ENCODE measurements at regions not wholly inside any gene's neighbourhood (a gene's known extent, or its start where the extent isn't known, plus 50 kb on each side); places are given as distances from the start of the nearest gene placed in this dataset.
"Not testable (repeated sequence)": the region's sequence is repeated elsewhere in the genome, so short reads cannot be mapped to it uniquely, and the experiment has no call there.

DNA sequence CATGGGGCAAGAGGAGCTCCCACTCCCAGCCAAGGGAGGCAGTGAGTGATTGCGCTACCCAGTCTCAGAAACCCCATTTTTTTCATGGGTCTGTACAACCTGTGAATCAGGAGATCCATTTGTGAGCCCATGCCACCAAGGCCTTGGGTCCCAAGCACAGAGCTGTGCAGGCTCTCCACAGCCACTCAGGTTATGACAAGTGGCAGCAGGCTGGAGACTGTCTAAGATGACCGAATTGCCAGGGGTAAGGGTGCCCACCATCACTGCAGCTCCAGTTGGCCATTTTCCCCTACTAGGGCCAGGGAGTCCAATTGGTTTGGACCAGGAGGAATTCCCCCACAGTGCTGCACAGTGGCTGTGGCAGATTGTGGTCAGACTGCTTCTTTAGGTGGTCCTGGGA lies 407.5 kb upstream of the KLHL4 start:
- no peak for DNase-seq

DNA sequence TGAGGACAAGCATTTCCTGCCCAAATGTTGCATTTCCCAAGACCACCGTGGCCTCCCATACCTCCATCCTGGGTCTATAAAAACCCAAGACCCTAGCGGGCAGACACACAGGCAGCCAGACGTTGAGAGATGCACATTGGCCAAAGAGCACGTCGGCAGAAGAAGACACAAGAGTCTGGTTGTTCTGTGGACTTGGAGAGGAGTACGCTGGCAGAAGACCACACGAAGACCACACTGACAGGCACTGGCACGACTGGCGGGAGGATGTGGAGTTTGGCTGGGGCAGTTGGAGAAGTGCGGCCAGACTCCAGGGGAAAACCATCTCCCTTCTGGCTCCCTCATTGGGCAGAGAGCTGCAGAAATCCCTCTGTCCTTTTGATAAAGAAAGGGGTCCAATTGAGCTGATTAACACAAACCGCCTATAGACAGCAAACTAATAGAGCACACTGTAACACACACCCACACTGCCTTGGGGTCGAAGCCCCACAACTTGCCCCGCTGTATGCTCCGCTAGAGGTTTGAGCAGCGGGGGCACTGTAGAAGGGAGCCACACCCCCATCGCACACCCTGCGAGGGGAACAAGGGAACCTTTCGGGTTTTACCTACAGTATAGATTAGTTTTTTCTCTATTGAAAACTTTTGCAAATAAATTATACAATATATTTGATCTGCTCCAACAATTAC lies 376.7 kb upstream of the KLHL4 start:
- no peak for DNase-seq

DNA sequence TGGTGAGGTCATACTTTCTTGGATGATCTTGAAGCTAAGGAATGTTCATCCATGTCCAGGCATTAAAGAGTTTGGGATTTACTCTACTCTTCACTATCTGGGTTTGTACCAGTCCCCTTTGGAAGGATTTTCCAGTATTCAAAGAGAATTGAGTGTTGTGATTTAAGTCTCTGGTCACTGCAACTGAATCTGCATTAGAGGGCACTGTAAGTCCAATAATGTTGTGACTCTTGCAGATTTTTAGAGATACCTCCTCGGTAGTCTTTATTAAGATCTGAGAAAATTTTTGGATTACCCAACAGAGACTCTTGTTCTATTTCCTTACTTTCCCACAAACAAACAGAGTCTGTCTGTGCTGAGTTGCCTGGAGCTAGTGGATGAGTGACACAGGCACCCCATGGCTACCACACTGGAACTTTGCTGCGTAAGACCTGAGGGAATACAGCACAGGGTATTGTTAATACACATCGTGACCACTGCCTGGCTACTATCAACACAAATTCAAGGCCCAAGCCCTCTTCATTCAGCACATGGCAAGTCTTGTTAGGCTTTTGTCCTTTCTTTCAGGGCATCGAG lies 357.1 kb upstream of the KLHL4 start:
- peak; percentile 4 for DNase-seq

DNA sequence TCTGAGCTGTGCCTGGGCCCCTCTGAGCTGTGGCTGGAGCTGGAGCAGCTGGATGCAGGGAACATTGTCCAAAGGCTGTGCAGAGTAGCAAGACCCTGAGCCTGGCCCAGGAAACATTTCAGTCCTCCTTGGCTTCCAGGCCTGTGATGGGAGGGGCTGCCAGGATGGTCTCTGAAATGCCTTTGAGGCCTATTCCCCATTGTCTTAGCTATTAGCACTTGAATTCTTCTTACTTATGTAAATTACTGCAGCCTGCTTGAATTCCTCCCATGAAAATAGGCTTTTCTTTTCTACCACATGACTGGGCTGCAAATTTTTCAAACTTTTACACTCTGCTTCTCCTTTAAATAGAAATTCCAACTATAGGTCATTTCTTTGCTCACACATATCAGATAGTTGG lies 349.8 kb upstream of the KLHL4 start:
- DNase-seq: no peak

DNA sequence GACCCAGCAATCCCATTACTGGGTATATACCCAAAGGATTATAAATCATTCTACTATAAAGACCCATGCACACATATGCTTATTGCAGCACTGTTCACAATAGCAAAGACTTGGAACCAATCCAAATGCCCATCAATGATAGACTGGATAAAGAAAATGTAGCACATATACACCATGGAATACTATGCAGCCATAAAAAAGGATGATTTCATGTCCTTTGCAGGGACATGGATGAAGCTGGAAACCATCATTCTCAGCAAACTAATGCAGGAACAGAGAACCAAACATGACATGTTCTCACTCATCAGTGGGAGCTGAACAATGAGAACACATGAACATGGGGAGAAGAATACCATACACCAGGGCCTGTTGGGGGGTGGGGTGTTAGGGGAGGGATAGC lies 339.6 kb upstream of the KLHL4 start:
- DNase-seq: not testable (repeated sequence)

All from DMS53 (cell line).